ENCODE measurements at regions not wholly inside any gene's neighbourhood (a gene's known extent, or its start where the extent isn't known, plus 50 kb on each side); places are given as distances from the start of the nearest gene placed in this dataset.
"Not testable (repeated sequence)": the region's sequence is repeated elsewhere in the genome, so short reads cannot be mapped to it uniquely, and the experiment has no call there.

DNA sequence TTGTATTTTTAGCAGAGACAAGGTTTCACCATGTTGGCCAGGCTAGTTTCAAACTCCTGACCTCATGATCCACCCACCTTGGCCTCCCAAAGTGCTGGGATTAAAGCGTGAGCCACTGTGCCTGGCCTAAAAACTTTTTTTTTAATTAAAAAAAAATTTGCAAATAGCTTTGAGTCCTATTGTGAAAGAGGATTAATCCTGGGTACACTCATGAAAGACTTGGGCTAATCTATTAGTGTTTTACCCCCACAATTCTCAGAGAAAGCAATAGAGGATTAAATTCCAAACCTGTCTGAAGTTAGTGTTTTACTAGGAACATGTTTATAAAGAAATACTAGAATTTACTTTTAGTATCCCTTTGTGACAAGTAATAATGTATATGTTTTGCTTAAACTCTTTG is 76.9 kb upstream of the ITGB1 start:
- no peak for DNase-seq

DNA sequence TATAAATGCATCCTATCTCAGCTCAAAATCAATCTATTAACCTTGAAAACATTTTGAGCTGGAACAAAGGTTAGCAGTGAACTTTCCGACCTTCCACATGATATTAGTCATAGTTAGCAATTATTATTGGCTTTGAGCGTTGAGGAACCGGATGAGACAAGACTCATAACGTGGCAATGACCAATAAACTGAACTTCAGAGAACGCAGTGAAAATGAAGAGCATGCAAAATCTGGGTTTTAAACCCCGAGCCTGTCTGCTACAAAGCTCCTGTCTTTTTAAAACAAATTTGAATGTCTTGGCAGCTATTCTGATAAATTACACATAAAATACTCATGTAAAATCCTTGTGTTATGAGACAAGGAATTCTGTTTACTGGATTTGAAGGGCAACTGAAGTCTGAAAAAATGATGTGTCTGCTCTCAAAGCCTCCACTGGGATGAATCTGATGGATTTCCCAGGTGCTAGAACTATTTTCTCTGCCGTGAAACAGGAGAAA is 74.7 kb upstream of the ITGB1 start:
- DNase-seq = no peak

DNA sequence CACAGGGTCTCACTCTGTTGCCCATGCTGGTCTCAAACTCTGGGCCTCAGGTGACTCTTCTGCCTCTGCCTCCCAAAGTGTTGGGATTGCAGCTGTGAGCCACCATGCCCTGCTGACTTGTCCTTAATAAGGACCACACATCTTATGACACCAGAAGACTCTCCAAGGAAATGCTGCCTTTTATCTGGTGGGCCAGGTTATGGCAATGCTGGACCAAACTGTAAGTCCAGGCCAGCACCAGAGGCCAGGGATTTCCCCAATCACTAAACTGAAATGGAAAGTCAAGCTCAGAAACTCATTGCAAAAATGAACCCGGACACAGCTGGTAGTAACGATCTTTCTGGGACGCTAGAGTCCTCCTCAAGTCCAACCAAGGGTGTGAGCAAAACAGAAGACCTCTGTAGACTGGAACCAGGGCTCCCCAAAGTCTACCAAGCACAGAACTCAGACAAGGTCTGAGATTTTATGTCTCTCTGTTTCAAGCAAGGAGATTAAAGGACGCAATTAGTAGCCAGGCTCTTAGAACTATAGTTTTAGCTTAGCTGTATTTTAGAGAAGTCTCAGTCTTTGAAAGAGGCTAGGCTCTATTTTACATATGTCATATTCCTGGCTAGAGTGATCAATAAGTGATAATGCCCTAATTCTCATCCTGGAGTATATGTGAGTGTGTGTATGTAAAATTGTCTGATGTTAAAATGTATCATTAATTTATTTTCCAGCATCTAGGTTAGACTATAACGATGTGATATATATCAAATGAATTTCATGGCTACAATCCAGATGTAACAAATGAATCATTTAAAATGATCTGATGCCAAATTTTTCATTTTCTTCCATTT is 74.0 kb upstream of the ITGB1 start:
- DNase-seq = no peak

DNA sequence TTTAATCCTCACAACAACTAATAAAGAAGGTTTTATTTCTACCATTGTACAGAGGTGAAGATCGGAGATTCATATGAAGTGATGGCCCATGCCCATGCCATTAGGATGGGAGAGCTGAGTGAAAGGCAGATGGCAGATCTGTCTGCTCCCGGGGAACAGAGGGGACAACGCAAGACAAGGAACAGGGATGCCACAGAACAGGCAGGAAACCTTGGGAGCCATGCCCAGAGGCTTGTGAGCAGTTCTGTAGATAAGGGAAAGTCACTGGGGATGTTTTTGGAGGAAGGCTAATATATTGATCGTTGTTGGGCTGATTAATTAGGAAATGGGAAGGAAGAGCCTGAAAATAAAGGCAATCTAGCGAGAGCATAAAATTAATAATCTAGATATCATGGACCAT is 73.1 kb upstream of the ITGB1 start:
- no peak for DNase-seq

DNA sequence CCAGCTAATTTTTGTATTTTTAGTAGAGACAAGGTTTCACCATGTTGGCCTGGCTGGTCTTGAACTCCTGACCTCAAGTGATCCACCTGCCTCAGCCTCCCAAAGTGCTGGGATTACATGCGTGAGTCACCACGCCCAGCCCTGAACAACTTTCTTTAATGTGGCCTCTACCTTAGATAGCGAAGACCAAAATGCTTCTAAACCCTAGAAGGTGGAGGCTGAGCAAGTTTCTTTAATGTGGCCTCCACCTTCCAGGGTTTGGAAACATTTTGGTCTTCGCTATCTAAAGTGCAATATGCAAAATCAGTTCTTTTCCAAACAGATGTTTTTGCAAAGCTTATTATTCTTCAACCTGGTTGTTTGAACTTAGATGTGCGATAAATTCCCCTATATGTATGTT is 70.5 kb upstream of the ITGB1 start:
- DNase-seq = peak; percentile 46

DNA sequence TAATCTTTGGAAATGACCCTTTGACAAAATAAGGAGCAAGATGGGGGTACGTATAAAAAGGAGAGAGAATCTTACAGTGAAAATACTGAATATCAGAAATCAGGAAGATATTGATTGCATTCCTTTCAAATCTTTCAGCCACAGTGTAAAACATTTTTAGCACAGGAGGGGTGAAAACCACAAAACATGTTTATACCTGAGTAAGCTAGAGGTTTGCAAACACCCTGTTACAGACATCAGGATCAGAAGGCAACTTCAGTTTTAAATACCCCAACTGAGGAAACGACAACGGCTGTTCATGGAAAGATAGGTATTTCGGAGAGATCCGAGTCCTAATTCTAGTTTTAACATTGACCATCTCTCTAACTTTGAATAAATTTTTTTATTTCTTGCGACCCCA is 69.1 kb upstream of the ITGB1 start:
- no peak for DNase-seq

DNA sequence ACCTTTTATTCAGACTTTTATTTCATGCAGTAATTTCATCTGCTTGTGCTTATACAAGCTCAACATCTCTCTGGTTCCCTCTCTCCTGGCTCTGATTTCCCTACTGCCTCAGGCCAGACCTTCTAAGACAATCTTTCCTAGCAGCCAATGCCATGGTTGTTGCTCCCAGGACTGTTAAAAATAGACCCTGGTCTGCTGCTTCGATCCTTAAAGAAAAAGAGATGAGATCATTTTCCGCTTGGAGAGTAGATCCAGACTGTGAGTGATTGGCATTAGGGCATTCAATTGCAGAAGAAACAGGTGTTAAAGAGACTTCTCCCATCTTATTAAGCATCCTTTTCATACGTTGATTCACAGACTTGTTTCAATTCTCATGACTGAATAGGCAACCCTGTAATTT is 68.4 kb upstream of the ITGB1 start:
- DNase-seq = no peak

DNA sequence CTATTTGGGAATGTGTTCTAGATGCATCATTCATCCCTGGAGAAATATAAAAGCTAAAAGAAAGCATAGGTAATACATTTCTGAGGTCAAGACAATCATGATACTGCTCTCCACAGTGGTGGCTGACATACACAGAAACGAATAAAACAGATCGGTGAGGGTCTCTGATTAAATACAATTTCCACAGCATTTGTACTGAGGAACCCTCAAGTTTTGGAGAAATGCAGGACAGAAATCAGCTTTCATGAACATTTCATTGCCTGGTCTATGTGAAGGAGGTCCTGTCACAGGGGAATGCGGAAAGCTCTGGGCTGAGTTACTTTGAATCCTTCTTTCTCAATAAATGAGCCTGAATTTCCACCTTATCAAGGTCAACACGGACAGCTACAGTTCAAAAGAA is 67.9 kb upstream of the ITGB1 start:
- DNase-seq = no peak

DNA sequence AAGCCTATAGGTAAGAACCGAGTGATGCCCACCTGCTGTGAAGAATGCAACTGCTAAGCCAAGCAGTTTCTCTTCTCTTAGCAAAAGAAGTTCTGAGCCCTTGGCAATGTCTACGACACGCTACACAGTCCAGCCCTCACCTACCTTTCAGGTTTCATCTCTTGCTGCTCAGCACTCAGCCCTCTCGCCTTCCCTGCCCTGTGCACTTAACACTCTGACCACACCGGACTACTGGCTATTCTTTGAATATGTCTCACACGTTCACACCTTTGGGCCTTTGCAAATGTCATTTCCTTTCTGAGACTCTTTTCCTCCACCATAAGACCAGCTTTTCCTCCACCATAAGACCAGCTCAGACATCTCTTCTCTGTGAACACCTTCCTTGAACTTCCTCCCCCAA is 67.0 kb upstream of the ITGB1 start:
- no peak for DNase-seq

DNA sequence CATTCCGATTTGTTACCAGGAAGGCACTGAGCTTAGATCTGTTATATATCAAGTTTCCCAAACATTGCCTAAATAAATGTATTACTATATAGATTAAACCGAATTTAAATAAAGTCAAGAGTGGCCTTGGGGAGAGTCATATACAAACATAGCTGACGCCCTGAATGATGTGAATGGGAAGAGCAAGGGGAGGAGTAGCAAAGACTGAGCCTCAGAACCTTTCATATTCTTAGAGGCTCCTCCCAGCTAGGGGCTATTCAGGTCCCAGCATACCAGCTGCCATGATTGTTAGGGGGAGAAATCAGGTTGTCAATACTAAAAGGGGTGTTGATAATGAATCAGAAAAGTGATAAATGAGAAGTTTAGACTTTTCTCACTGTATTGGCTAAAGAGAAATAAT is 64.7 kb upstream of the ITGB1 start:
- DNase-seq = no peak

DNA sequence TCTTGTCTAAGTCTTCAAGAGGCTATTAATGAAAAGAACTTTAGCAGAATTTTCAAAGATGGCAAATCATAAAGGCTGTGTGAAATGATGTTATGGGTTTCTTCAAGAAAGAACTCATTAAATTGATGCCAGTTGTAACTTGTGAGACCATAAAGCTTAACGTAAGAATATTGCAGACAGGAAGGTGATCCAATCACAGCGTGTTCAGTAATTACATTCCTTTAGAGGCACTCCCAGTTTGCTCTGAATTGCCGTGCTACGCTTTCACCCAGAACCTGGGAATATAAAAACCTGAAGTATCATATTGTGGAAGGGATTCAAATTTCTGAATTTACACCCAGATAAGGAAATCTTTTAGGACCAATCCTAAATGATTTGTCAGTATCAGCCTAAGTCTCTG is 64.1 kb upstream of the ITGB1 start:
- DNase-seq = no peak

DNA sequence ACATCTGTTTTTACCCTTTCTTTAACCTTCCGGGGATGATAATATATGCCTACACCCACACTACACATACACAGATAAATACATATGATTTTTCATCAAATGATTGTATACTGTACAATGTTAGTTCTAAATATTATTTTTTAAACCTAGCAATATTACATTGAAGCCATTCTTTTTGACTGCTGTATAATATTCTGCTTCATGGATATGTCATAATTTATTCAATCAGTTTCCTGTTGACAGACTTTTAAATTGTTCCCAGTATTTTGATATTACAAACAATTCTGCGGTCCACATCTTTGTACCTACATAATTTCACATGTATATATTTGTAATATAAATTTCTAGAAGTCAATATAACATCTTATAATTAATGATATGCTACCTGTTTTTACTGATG is 59.0 kb upstream of the ITGB1 start:
- no peak for DNase-seq

DNA sequence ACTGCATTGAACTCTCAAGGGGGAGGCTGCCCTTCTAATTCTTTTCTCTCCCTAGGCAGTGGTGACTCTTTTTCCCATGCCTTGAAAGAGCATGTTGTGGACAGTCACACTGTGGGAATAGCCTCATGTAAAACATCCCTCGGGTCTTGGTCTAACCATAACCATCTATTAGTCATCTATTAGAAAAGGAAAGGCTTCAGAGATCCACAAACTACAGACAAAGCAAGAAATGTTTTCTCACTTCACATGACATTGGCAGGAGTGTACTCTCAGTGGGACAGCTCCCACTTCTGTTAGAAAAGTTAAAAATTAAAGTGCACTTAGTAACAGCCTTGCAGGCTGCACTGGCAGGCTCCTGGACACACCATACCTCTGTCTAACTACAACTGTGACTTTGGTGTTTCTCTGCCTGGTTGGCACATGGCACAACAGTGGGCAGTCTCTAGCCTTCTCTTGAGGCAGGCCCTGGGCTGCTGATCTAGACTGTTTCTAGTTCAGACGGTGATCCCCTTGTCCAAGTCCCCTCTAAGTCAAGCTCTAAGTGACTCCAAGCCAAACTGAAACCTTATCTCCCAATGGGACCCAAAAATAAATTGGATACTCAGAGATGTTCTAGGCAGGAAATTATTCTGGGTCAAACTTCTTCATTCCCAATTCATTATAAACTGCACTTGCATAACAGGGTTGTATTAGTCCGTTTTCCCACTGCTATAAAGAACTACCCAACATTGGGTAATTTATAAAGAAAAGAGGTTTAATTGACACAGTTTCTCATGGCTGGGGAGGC is 57.9 kb upstream of the ITGB1 start:
- no peak for DNase-seq

DNA sequence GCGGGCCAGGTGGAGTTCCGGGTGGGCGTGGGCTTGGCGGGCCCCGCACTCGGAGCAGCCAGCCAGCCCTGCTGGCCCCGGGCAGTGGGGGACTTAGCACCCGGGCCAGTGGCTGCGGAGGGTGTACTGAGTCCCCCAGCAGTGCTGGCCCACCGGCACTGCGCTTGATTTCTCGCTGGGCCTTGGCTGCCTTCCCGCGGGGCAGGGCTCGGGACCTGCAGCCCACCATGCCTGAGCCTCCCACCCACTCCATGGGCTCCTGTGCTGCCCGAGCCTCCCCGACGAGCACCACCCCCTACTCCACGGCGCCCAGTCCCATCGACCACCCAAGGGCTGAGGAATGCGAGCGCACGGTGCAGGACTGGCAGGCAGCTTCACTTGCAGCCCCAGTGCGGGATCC is 55.3 kb upstream of the ITGB1 start:
- DNase-seq = not testable (repeated sequence)

DNA sequence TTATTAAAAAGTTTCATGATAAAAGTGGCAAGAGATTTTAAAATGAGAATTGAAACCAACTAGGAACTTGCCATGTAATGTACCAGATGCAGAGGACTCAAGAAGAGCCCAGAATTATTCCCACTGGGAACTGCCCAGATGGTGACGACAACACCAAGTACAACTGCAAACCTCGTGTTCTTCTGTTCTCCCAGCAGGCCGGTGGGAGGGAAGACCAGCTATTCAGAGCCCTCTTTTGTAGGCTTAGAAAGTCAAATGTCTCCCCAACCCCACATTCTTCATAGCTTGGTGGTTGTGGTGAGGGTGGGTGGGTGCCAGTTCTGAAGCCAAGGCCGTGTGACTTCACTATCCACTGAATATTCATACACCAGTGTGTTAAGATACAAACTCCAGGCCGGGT is 54.3 kb upstream of the ITGB1 start:
- DNase-seq = no peak

DNA sequence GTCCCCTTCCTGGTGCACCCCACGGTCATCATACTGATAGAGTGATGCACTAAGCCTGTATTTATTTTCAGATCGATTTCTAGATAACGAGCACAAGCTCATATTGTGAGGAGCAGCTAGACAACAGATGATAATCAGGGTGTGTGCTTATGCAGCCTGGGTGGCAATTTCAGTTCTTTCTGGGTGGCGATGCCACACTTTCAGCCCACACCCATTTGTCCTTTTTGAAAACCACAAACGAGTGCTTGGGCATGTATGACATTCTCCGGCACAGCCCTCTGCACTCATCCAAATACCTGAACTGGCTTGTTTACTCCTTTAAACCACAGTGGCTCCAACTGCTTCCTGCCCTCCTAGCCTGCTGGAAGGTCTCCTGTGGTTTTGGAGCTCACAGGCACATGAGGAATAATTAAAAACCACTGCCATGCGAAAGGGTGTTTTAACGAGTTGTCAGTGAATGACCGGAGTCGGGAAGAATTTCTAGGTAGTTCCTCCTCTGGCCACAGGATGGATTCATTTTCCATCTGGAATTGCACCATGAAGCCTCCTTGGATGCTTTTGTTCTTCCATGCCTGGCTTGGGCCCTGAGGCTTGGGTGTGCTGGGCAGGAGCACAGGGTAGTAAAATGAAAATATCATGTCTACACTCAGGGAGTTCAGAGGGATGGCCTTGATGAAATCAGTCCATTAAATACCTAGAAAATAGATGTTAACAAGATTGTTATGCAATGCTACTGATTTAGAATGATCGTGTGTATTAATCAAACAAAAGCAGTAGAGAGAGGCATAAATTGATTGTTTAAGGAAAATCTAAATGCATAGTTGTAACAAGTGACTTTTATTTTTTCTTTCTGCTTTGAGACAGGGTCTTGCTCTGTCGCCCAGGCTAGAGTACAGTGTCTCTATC is 52.4 kb upstream of the ITGB1 start:
- no peak for DNase-seq

DNA sequence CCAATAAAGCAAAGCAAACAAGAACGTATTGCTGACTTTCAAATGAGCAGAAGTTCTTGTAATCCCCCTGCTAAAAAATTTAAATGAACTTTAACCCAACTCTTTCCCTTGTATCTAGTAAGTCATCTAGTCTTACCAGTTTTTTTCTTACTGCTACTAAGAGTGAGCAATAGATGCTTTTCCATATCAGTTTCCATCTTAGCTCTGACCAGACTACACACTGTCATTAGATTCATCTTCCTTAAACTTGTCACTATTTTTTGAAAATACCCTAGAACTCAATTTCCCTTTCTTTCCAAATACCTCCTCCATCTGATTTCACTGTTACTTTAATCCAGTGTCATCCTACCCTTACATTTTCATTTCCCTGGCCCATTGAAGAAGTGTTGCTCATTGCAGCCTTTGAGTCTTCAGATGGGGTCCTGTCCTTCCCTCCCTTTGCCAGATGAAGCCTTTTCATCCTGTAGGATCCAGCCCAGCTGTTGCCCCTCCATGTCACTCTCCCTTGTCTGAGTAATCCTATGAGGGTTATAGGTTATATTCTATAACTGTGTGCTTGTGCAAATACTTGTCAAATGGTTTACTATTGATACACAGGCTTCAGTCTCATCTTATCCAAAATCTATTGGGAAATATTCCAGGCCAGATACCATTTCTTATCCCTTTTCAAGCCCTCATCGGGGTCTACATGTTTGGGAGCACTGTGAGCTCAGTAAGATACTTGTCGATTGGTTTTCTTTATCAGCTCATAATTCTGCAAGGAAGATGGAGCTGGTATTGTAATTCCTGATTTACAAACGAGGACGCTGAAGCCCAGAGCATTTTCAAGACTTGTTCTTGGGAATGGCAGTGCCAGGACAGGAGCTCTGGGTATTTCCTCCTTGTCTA is 51.5 kb upstream of the ITGB1 start:
- DNase-seq = no peak

DNA sequence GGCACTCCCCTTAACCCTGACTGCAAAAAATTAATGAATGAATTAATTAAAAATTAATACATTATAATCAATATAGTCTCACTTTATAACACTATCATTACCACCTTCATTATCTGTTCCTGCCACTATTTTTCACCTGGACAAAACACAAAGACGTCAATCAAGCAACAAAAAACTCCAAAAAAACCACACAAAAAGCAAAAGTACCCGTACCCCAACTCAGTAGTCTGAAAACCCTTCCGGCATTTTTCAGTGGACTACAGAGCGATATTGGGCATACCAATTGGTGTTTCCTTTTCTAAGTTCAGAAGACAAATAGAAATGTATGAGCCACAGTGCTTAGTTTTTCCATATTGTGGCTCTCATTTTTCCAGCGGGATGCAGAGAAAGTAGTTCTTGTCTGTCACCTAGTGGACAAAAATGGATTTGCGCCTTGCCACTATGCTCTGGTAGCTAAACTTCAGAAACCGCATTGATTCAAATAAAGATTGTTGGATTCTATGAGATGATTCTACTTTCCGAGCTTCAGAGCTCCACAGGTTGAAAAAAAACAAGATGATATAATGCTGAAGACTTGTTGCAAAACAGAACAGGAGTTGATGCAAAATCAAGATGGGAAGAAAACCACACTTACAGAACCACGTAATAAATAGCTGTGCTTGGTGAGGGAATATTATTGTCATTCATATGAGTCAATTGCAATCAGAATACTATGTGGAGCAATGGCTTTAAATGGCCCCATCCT is 50.6 kb upstream of the ITGB1 start:
- DNase-seq = peak; percentile 78

DNA sequence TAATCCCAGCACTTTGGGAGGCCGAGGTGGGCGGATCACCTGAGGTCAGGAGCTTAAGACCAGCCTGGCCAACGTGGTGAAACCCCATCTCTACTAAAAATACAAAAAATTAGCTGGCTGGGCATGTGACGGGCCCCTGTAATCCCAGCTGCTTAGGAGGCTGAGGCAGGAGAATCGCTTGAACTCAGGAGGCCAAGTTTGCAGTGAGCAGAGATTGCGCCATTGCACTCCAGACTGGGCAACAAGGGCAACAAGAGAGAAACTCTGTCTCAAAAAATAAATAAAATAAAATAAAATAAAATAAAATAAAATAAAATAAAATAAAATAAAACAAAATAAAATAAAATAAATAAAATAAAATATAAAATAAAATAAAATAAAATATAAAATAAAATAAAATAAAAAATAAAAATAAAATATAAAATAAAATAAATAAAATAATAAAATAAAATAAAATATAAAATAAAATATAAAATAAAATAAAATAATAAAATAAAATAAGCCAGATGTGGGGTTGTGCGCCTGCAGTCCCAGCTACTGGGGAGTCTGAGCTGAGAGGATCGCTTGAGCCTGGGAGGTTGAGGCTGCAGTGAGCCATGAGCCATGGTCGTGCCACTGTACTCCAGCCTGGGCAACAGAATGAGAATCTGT is 49.8 kb upstream of the ITGB1 start:
- not testable (repeated sequence) for DNase-seq
